ENCODE measurements at regions not wholly inside any gene's neighbourhood (a gene's known extent, or its start where the extent isn't known, plus 50 kb on each side); places are given as distances from the start of the nearest gene placed in this dataset.

- H3K18ac ChIP-seq (ENCODE audit: extremely low read depth, low read length) = no peak overlapping the region
- H3K4ac ChIP-seq (replicated peaks; ENCODE audit: insufficient read length, low read depth, low read length) = no peak overlapping the region
- H3K4me2 ChIP-seq (ENCODE audit: insufficient read depth in 1 of 2, low read depth in 2 of 2, low read length in 2 of 2) = no peak overlapping the region
- H4K8ac ChIP-seq (ENCODE audit: extremely low read depth, insufficient read depth, low read length) = no peak overlapping the region
- no peak overlapping the region for H2AK5ac ChIP-seq (ENCODE audit: low read depth, low read length)
- POLR2A ChIA-PET (ENCODE audit: partially characterized antibody) = no interaction called here
- no peaks in the 10 kb centered on the region for H3K79me2 ChIP-seq (ENCODE audit: control insufficient read depth in 1 of 2, insufficient read depth in 2 of 2, low read length in 2 of 2)
- DNase-seq (ENCODE audit: low read depth in 1 of 2, low spot score in 2 of 2) = no peak
- no peak overlapping the region for H3K23ac ChIP-seq (ENCODE audit: insufficient read length)
- no peak overlapping the region for H3K56ac ChIP-seq (replicated peaks; ENCODE audit: insufficient read length, low read depth, low read length)
- no peaks in the 10 kb centered on the region for H3K9me3 ChIP-seq (ENCODE audit: insufficient read depth in 2 of 2, low read depth in 1 of 2, low read length in 1 of 2)
- H2BK5ac ChIP-seq (ENCODE audit: low read depth, low read length) = no peak overlapping the region
- FAIRE-seq = no peak
- H3K9ac ChIP-seq (replicated peaks in 1 of 4; ENCODE audit: extremely low read depth in 1 of 4, low read depth in 3 of 4, low read length in 3 of 4) = no peak overlapping the region
- H4K20me1 ChIP-seq (replicated peaks in 1 of 2; ENCODE audit: control insufficient read depth in 1 of 2, insufficient read depth in 2 of 2, low read length in 2 of 2) = no peaks in the 10 kb centered on the region
- H4K91ac ChIP-seq (replicated peaks; ENCODE audit: insufficient read length, low read length) = no peak overlapping the region
- no peak for TF ChIP-seq ATF3 (IDR thresholded peaks at IDR 0.05; ENCODE audit: insufficient read depth, low read depth, low read length)
- TF ChIP-seq SUZ12 (IDR thresholded peaks at IDR 0.05; ENCODE audit: low read length) = no peak
- no peak for TF ChIP-seq GTF2F1 (IDR thresholded peaks at IDR 0.05; ENCODE audit: borderline replicate concordance, low read depth, low read length)
- TF ChIP-seq SP1 (IDR thresholded peaks at IDR 0.05; ENCODE audit: low read depth, low read length) = no peak
- no peak for TF ChIP-seq NRF1 (IDR thresholded peaks at IDR 0.05; ENCODE audit: low read depth, low read length)
- TF ChIP-seq PHF8 (conservative IDR thresholded peaks at IDR 0.05; ENCODE audit: low read depth, low read length) = no peak
- TF ChIP-seq POU5F1 (IDR thresholded peaks at IDR 0.05; ENCODE audit: low read depth, low read length) = no peak
- no peak for TF ChIP-seq SP2 (IDR thresholded peaks at IDR 0.05; ENCODE audit: low read length)
- no peak for TF ChIP-seq E2F6 (IDR thresholded peaks at IDR 0.05)
- no peak for TF ChIP-seq SAP30 (IDR thresholded peaks at IDR 0.05; ENCODE audit: insufficient read depth, insufficient replicate concordance, low read length)
- TF ChIP-seq KDM1A (IDR thresholded peaks at IDR 0.05; ENCODE audit: borderline replicate concordance, low read length) = no peak
- no peak for TF ChIP-seq RXRA (IDR thresholded peaks at IDR 0.05; ENCODE audit: insufficient read depth, low read depth, low read length)
- no peak for TF ChIP-seq KDM5A (IDR thresholded peaks at IDR 0.05; ENCODE audit: low read length)
- H3K23me2 ChIP-seq (ENCODE audit: low read depth, low read length) = no peaks in the 10 kb centered on the region
- H3K27ac ChIP-seq (ENCODE audit: low read depth, low read length) = no peak overlapping the region
- H2BK20ac ChIP-seq (ENCODE audit: low read length) = no peak overlapping the region
- H4K5ac ChIP-seq (ENCODE audit: insufficient read length, low read depth, low read length) = no peak overlapping the region
- H3K4me3 ChIP-seq (ENCODE audit: extremely low read depth in 1 of 4, insufficient read depth in 2 of 4, low read depth in 3 of 4, low read length in 4 of 4) = no peak overlapping the region
- H3K14ac ChIP-seq (ENCODE audit: insufficient read length) = no peak overlapping the region
- no peak overlapping the region for H2BK12ac ChIP-seq (ENCODE audit: low read depth, low read length)
- H2BK15ac ChIP-seq (ENCODE audit: low read length) = peak overlapping the region; percentile 46; the same call in 1 of the 2 replicates
- H3K27me3 ChIP-seq (replicated peaks in 1 of 4; ENCODE audit: control insufficient read depth in 3 of 4, extremely low read depth in 1 of 4, insufficient read depth in 3 of 4, low read length in 3 of 4) = no peaks in the 10 kb centered on the region
- H2BK120ac ChIP-seq (replicated peaks; ENCODE audit: low read depth, low read length) = no peak overlapping the region
- CTCF ChIA-PET (ENCODE audit: partially characterized antibody) = no interaction called here
- WGBS, 2 experiments (ENCODE audit: extremely low coverage in 1 of 2, insufficient coverage in 1 of 2, insufficient read length in 1 of 2, insufficient replicate concordance in 2 of 2, low coverage in 1 of 2, low lambda C conversion rate in 2 of 2, missing lambda C conversion rate in 1 of 2) = 88% methylated on average over 6 of the region's 6 CpGs; no CpG with 5 or more reads in 1 of the 2 experiments
- H3K79me1 ChIP-seq (ENCODE audit: low read depth, low read length) = no peaks in the 10 kb centered on the region
- no peaks in the 10 kb centered on the region for H3K36me3 ChIP-seq (ENCODE audit: control insufficient read depth in 2 of 4, insufficient read depth in 4 of 4, low read length in 3 of 4)
- H2AFZ ChIP-seq (ENCODE audit: low read length) = no peak overlapping the region
- H3K4me1 ChIP-seq (replicated peaks in 1 of 4; ENCODE audit: control insufficient read depth in 3 of 4, insufficient read depth in 4 of 4, low read length in 3 of 4) = no peaks in the 10 kb centered on the region; a peak in 1 of 7 replicates
These were observed 255.3 kb downstream of the MYCN start for GRCh38 chr2:16195681-16196070.

Measured in H1 (cell line).